NCI-H128 (cell line): ENCODE measurements at regions not wholly inside any gene's neighbourhood (a gene's known extent, or its start where the extent isn't known, plus 50 kb on each side); places are given as distances from the start of the nearest gene placed in this dataset.
"Not testable (repeated sequence)": the region's sequence is repeated elsewhere in the genome, so short reads cannot be mapped to it uniquely, and the experiment has no call there.

ENCODE experiments used
- DNase-seq: peaks from one replicate; lab custom pipeline; 2025; ENCODE audit not compliant: unreplicated experiment; lab: John Stamatoyannopoulos, UW

DNA sequence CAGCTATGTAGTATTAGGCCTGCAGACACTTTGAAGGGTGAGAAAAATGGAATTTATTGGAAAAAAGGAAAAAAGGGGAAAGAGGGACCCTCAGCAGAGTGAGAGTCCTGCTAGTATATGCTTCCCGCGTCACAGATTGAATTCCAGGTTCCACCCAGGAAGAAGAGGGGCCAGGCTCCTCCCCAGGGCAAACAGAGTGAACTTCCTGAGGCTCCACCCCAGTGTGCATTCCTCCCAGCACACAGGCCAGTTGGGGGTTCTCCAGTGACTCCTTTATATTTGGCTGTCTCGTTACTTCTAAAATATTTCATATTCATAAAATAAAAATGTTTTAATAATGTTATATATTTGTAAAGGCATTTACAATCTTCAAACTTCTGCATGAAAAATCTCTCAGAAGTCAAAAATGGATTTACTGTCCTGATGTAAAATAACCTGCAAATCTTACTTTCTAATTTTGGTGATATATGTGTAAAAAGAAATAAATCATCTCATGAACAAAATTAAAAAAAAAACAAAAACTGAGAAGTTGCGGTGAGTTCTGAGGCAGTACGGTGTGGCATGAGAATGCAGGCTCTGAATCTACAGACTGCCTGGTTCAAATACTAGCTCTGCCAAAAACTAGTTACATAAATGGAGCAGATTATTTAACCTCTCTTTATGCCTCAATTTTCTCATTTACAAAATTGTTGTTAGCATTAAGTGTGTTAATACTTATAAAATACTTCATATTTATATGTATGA lies 175.8 kb upstream of the P2RY1 start:
- no peak for DNase-seq

DNA sequence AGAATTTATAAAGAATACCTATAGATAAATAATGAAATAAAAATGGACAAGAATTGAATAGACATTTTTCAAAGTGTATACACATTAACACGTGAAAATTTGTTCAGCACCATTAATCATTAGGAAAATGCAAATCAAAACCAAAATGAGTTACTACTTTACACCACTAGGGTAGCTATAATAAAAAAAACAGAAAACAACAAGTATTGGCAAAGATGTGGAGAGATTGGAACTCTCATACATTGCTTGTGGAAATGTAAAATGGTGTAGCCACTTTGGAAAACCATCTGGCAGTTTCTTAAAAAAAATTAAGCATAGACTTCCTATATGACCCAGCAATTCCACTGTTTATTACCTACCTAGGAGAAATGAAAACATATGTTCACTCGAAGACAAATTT lies 172.8 kb upstream of the P2RY1 start:
- no peak for DNase-seq

DNA sequence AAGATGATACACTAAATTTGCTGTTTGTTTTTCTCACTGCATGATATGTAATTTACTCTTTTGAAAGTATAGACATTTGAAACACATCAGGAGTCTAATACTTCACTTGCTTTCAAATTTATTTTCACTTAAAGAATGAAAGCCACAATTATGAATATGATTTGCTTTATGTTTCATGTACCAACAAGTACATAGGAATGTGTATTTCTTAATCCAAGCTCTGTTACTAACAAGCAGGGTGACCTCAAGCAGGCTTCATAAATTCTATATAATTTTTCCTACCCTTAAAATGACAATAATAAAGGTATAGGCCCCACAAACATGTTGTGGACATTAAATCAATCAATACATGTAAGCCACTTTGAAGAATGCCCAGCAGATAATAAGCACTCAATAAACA lies 170.2 kb upstream of the P2RY1 start:
- no peak for DNase-seq

DNA sequence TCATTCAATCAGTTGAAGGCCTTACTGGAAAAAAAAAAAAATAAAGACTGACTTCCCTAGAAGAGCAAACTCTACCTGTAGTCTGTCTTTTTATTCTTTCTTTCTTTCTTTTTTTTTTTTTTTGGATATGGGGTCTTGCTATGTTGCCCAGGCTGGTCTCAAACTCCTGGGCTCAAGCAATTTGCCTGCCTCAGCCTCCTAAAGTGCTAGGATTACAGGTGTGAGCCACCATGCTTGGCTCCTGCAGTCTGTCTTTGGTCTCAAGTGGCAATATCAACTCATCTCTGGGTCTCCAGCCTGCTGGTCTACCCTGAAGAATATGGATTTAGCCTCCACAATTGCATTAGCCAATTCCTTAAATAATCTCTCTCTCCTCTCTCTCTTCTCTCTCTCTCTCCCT lies 167.7 kb upstream of the P2RY1 start:
- no peak for DNase-seq

DNA sequence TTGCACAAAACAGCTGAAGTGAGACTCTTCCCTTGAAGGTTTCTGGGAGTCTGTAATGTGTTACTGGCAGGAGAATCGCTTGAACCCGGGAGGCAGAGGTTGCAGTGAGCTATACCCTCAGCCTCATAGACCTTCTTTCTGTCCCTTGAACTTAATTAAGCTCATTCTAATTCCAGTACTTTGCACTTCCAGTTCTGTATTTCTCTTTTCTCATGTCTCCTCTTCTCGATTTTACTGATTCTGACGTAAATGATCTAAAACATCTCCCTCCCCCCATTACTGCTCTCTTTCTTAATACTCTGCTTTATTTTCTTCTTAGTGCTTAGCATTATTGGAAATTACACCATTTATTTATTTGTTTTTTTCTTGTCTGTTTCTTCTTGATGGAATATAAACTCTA lies 165.4 kb upstream of the P2RY1 start:
- no peak for DNase-seq

DNA sequence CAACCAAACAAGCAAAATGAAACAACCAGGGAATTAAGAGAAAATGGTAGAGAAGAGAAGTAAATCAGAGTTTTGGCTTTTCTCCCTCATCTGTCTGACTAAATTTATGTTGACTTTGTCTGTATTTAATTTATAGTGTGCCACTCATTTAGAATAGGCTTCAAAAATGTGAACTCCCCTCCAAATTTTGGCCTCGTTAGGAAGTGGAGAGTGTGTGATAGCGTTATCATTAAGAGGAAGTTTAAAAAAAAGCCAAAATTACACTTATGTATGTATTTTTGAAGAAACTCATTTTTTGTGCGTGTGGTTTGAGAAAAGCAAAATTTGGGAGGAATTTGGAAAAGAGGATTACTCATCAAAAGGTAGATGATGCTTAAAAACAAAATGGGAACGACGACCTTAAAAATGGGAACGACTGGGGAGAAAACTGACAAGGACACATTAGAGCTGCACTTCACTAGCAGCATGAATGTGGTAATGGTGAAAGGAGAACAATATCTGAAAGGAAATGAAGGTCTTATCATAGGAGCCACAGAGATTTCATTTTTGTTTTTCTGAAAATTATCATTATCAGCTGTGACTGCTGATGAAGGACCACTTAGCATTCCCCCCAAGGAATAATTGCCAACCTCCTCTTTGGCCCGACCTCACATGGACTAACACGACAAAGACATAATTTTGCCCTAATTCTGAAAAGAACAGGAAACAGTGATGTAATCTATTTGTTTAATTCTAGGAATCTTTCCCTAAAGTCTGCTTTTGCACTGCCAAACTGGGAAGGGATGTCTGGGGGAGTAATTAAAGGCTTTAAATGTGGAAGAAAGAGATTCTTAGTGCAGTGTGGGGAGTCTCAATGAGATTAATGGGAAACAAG lies 163.2 kb upstream of the P2RY1 start:
- DNase-seq = no peak

DNA sequence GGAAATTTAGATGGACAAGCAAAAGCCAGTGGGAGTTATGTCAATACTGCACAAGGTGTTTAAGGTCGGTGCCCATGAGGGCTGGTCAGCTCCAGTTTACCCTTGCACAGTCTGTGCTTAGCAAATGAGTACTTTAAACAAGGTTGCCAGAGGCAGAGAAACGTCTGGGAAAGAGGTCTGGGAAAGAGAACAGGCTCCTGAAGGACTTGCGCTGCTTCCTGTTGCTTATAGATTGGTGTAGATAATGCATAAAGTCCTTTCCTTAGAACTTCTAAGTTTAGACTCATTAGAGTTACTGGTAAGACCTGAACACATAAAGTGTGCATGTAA lies 162.6 kb upstream of the P2RY1 start:
- no peak for DNase-seq

DNA sequence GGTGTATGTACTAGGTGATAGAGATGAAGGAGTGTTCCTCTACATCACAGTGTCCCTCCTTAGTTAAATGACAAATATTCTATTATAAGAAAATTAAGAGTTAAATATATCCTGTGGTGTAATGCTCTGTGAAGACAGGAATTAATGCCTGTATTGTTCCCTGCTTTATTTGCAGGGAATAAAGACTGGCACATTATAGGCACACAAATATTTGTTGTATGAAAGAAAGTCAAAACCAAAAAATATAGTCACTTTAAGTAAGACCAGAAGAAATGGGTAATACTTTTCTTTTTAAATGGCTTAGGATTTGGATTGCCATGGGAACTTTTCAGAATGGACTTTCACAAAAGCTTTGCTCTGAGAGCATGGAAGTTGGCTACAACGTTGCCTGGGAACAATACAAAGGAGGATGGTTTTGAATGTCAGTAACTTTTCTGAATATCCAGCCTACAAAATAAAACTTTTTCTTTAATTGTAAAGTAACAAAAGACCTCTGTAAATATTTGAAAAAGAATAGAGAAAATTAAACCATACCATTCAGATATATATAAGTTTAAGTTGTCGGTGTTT lies 158.0 kb upstream of the P2RY1 start:
- no peak for DNase-seq

DNA sequence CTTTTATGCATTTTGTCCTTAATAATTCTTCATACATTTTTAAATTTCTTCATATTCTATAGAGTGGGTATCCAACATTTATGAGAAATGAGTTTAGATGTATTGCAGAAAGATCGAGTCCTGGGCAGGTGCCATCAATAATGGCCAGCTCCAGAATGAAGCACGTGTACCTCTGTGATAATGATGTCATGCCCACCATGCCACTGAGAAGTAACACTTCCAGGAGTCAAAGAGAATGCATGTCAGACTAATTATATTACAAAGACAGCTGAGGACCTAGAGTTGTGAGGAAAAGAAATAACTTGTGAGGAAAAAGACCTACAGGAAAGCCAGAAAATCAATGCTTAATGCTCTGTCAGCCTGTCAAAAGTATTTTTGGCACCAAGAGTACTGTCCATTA lies 157.4 kb upstream of the P2RY1 start:
- DNase-seq = no peak

DNA sequence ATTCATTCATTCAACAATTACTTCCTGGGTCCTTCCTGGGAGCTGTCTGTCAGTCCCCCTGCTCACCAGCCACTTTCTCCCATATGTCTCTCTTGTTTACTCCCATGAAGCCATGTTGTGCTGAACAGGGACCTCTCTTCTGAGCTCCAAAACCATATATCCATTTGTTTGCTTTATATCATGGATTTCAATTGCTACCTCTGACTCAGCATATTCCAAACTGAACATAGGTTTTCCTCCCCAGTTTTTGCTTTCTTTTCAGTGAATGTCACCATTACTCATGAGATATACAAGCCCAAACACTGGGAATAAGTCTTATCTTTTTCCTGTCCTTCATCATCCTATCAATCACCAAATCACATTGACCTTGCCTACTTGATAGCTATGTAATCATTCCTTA lies 152.5 kb upstream of the P2RY1 start:
- no peak for DNase-seq

DNA sequence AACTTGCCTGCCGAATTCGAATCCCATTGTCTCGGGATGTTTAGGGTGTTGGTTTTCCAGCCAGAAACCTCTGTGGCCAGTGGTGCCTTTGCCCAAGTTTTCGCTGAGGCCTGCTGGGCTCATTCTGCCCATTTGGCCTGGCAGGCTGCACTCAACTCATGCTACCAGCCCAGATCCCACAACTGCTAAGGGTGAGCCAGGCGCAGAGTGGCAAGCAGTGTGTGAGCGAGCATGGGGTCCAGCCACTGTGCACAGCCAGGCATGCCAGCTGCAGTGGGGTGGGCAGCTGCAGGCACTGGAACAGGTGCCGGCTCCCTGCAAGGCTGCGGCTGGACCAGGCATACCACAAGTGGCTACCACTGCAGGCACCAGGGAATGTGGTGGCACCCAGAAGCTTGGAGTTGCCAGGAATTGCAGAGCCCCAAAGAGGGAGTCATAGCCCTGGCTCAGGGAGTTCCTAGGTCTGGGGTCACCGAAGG lies 151.4 kb upstream of the P2RY1 start:
- no peak for DNase-seq

DNA sequence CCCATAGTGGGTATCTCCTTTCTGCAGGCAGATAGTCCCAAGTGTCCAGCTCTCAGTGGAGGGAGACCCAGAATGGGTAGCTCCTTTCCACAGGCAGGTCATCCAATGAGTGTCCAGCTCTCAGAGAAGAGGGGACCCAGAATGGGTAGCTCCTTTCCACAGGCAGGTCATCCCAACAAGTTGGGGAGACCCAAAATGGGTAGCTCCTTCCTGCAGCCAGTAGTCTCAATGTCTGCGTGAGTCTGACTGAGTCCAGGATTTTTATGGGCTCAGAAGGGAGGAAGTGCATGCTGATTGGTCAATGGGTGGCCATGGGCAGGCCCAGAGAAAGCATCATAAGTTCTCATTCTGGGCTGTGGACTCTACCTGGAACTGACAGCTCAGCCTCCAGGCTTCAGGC lies 150.7 kb upstream of the P2RY1 start:
- no peak for DNase-seq

DNA sequence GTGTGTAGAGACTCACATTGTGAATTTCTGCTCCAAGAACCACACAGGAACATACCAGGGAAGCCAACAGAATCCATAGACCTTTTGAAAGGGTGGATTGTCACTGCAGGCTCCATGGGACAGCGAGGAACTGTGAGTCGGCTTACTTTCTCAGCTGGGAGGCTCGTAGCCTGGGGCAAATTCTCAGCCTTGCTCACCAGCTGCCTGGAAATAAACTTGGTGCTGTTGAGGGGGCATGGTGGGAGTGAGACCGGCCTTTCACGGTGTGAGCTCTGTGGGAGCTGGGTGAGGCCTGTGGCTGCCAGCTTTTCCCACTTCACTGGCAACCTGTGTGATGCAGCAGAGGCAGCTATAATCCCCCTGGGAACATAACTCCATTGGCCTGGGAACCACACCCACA lies 146.6 kb upstream of the P2RY1 start:
- no peak for DNase-seq

DNA sequence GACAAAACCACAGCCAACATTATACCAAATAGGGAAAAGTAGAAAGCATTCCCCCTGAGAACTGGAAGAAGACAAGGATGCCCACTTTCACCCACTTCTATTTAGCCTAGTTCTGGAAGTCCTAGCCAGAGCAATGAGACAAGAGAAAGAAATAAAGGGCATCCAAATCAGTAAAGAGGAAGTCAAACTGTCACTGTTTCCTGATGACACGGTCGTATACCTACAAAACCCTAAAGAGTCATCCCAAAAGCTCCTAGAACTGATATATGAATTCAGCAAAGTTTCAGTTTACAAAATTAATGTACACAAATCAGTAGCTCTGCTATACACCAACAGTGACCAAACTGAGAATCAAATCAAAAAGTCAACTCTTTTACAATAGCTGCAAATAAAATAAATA lies 142.6 kb upstream of the P2RY1 start:
- DNase-seq = not testable (repeated sequence)

DNA sequence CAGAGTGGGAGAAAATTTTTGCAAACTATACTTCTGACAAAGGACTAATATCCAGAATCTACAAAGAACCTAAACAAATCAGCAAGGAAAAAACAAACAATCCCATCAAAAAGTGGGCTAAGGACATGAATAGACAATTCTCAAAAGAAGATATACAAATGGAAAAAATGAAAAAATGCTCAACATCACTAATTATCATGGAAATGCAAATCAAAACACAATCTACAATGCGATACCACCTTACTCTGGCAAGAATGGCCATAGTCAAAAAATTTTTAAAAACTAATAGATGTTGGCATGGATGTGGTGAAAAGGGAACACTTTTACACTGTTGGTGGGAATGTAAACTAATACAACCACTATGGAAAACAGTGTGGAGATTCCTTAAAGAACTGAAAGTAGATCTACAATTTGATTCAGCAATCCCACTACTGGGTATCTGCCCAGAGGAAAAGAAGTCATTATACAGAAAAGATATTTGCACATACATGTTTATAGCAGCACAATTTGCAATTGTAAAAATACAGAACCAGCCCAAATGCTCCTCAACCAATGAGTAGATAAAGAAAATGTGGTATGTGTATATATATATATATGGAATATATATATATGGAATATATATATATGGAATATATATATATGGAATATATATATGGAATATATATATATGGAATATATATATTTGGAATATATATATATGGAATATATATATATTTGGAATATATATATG lies 141.2 kb upstream of the P2RY1 start:
- DNase-seq = not testable (repeated sequence)

DNA sequence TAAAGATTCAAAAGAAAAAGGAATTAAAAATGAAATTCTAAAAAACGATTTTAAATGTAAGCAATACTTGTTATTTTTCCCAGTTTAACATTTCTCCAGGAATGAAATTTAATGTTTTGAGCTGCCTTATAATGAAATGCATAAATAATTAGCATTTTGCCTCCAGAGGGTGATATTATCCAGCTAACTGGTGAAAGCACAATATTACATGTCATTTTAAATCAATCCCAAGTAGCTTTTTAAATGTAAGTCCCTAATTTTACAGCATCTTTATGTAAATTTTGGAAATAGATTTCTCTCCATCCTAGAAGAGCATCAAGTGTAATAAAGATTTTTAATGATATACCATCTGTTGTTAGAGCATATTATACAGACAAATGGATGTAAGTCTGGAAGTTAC lies 139.1 kb upstream of the P2RY1 start:
- DNase-seq = no peak

DNA sequence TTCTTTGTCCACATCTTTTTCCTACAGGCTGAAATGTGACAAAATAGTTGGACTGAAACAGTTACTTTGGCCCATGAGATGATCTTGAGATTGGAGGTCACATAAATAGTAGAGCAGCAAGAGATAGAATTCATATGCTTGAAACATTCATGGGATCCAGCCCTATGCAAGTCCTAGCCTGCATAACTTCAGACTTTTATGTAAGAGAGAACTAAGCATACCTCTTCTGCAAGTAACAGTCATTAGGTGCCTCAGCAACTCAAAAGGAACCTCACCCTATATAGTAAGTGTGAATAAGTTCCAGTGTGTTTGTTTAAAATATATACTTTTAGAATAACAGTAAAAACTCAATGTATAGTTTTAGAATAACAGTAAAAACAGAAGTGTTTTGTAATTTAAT lies 138.0 kb upstream of the P2RY1 start:
- DNase-seq = no peak

DNA sequence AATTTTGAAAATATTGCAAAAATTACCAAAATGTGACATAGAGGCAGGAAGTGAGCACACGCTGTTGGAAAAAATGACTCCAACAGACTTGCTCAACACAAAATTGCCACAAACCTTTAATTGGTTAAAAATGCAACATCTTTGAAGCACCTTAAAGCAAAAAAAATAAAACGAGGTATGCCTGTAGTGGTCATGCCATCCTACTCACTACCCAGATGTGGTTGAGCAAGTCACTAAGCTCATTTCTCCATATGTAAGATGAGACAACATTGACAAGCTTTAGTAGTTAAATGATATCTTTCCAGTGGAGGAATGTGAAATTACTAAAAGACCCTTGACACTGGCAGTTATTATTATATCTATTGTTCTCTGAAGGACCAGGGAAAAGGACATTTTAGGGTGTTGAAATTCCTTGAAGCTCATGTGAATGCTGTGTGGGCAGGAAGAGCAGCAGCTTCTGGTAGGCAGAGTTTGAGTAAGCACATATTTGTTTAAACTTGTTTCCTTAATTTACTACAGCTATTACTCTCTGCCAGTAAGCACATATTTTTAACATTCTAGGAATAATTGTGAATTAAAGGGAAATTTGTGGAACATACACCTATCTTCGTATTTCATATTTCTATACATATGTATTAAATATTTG lies 131.6 kb upstream of the P2RY1 start:
- no peak for DNase-seq

DNA sequence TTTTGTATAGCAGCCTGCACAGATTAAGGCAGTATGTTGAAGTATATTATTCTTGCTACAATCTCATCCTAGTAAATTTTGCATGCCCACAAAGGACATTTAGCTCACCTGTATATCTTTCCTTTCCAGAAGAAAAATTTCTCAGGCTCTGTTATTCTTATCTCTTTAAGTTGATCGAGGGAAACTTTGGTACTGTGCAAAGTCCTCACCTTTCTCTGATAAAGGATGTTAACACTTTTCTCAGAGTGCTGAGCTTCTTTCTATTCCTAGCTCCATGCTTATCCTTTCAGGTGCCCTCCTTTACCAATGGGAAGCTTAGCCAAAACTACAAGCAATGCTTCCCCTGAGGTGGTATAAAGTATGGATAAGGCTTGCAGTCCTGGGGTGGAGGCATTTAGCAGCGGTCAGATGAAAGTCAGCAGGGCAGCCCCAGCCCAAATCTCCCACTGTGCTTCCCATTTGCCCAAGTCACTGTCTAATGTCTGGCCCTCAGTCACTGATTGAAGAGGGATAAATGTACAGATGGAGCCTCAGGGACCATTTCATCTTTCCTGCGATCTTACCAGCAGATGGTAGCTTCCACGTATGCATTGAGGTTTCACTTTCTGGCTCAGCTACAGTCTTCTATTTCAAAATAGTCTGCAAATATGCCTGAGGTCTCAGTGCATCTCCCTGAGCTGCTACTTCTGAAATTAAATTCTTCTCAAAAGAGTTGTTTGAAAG lies 127.8 kb upstream of the P2RY1 start:
- no peak for DNase-seq

DNA sequence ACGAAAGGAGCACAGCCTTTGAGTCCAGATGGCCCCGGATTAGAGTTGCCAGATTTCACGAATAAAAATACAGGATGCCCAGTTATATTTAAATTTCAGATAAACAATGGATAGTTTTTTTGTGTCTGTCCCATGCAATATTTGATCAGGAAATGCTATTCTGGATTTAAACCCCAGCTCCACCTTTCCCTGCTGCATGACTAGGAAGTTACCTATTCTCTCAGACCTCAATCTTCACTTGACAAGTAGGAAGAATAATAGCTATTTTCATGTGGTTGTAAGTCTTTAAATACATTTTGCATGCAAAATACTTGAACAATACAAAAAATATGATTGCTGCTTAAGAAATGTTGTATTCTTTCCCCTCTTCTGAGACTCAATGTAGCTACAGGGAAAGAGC lies 125.3 kb upstream of the P2RY1 start:
- no peak for DNase-seq
